Thyroid gland (tissue), 4 donors: ENCODE measurements at regions not wholly inside any gene's neighbourhood (a gene's known extent, or its start where the extent isn't known, plus 50 kb on each side); places are given as distances from the start of the nearest gene placed in this dataset.

Experiments
- DNase-seq, 2 donors: peaks; one replicate each; pipeline ENCODE4 v3.0.0-alpha.2; 2019
- H3K27ac ChIP-seq, 3 donors: fragments of 200-600 bp; sonication (generic); 1 replicate in 2 of 3; 2 replicates in 1 of 3; pipeline ENCODE4 v1.5.1; 2016 to 2019; ENCODE audit warnings: mild to moderate bottlenecking in 1 of 3, moderate library complexity in 1 of 3
- H3K27me3 ChIP-seq: fragments of 200-600 bp; sonication (generic); one replicate; pipeline ENCODE4 v1.5.1; 2019
- H3K36me3 ChIP-seq, 2 donors: fragments of 200-600 bp; sonication (generic); one replicate each; pipeline ENCODE4 v1.5.1; 2016 to 2019
- H3K4me1 ChIP-seq, 2 donors: fragments of 200-600 bp; sonication (generic); one replicate each; pipeline ENCODE4 v1.5.1; 2017 to 2019
- H3K4me3 ChIP-seq, 3 donors: fragments of 200-600 bp; sonication (generic); replicated peaks in 1 of 3; 1 replicate in 2 of 3; 2 replicates in 1 of 3; pipeline ENCODE4 v1.5.1; 2016; ENCODE audit warnings: mild to moderate bottlenecking in 1 of 3
- H3K9me3 ChIP-seq: fragments of 200-600 bp; sonication (generic); one replicate; pipeline ENCODE4 v1.5.1; 2017
- CTCF ChIP-seq, 6 experiments: fragments of 200-600 bp in 3 of 6; fragments of 450-650 bp in 3 of 6; sonication (generic) in 3 of 6; IDR thresholded peaks; one replicate each; pipeline ENCODE4 v1.5.1; 2016 to 2019; ENCODE audit warnings: antibody characterized with exemption in 6 of 6, mild to moderate bottlenecking in 2 of 6, inconsistent platforms in 1 of 6, moderate library complexity in 1 of 6
- POLR2A ChIP-seq, 2 donors: fragments of 450-650 bp; IDR thresholded peaks; one replicate each; pipeline ENCODE4 v1.6.1; 2017; ENCODE audit warnings: antibody characterized with exemption in 2 of 2, mild to moderate bottlenecking in 2 of 2, moderate library complexity in 1 of 2
- WGBS, 2 donors: methylation state at CpG; one replicate each; pipeline ENCODE4 v1.1.5; 2017; 5-methylcytosine and 5-hydroxymethylcytosine counted together
- intact Hi-C: fragments of 100-400 bp; cut with DNase I; formaldehyde crosslinking; loops from one replicate; pipeline ENCODE4 v1.15.1; 2023

GRCh38 chr11:106176817-106177216 lies 99.4 kb downstream of the AASDHPPT start:
- Histone ChIP-seq H3K4me3 (no peak overlapping the region), H3K27ac (no peak overlapping the region), H3K27me3 (no peaks in the 10 kb centered on the region), H3K9me3 (no peaks in the 10 kb centered on the region), H3K4me1 (no peaks in the 10 kb centered on the region), H3K36me3 (no peaks in the 10 kb centered on the region)
- TF ChIP-seq POLR2A (IDR thresholded peaks at IDR 0.05) (no peak), CTCF (IDR thresholded peaks at IDR 0.05) (no peak)
- DNase-seq, result no peak
- intact Hi-C loops, result no loop called here
- WGBS, 2 donors, result 92 to 94% methylated on average over 17 of the region's 17 CpGs

- intact Hi-C loops, result no loop called here
- H3K4me3 ChIP-seq, result no peak overlapping the region
- no peaks in the 10 kb centered on the region for H3K9me3 ChIP-seq
- H3K27me3 ChIP-seq, result no peaks in the 10 kb centered on the region
- H3K4me1 ChIP-seq, result no peaks in the 10 kb centered on the region
- no peak for TF ChIP-seq CTCF (IDR thresholded peaks at IDR 0.05)
- TF ChIP-seq POLR2A (IDR thresholded peaks at IDR 0.05), result no peak
- DNase-seq, result no peak
- H3K36me3 ChIP-seq, result no peaks in the 10 kb centered on the region
- 71 to 72% methylated on average over 6 of the region's 6 CpGs for WGBS, 2 donors
- no peak overlapping the region for H3K27ac ChIP-seq
Measured at GRCh38 chr11:106177311-106177710, 99.8 kb downstream of the AASDHPPT start.

- Histone ChIP-seq H3K27ac (no peak overlapping the region), H3K4me3 (no peak overlapping the region), H3K36me3 (no peaks in the 10 kb centered on the region), H3K4me1 (no peaks in the 10 kb centered on the region), H3K9me3 (no peaks in the 10 kb centered on the region), H3K27me3 (no peaks in the 10 kb centered on the region)
- DNase-seq, result no peak
- TF ChIP-seq CTCF (IDR thresholded peaks at IDR 0.05), result no peak
- no peak for TF ChIP-seq POLR2A (IDR thresholded peaks at IDR 0.05)
- 85 to 86% methylated on average over 1 of the region's 1 CpG for WGBS, 2 donors
- intact Hi-C loops, result no loop called here
Measured at GRCh38 chr11:106178361-106178760, 100.9 kb downstream of the AASDHPPT start.

- 85% methylated on average over 1 of the region's 1 CpG for WGBS, 2 donors
- TF ChIP-seq POLR2A (IDR thresholded peaks at IDR 0.05) (no peak), CTCF (IDR thresholded peaks at IDR 0.05) (no peak)
- Histone ChIP-seq H3K9me3 (no peaks in the 10 kb centered on the region), H3K4me3 (no peak overlapping the region), H3K27me3 (no peaks in the 10 kb centered on the region), H3K4me1 (no peaks in the 10 kb centered on the region), H3K36me3 (no peaks in the 10 kb centered on the region), H3K27ac (no peak overlapping the region)
- intact Hi-C loops, result no loop called here
- no peak for DNase-seq
Measured at GRCh38 chr11:106179048-106179447, 101.6 kb downstream of the AASDHPPT start.

GRCh38 chr11:106186630-106187029 lies 109.2 kb downstream of the AASDHPPT start:
- no peak for TF ChIP-seq POLR2A (IDR thresholded peaks at IDR 0.05)
- no peak for TF ChIP-seq CTCF (IDR thresholded peaks at IDR 0.05)
- H3K4me3 ChIP-seq, result no peak overlapping the region
- no peaks in the 10 kb centered on the region for H3K27me3 ChIP-seq
- intact Hi-C loops, result no loop called here
- H3K9me3 ChIP-seq, result no peaks in the 10 kb centered on the region
- WGBS, 2 donors, result 56 to 67% methylated on average over 2 of the region's 2 CpGs
- no peak for DNase-seq
- no peaks in the 10 kb centered on the region for H3K36me3 ChIP-seq
- no peaks in the 10 kb centered on the region for H3K4me1 ChIP-seq
- no peak overlapping the region for H3K27ac ChIP-seq
